ENCODE measurements at regions not wholly inside any gene's neighbourhood (a gene's known extent, or its start where the extent isn't known, plus 50 kb on each side); places are given as distances from the start of the nearest gene placed in this dataset.

GRCh38 chr2:222797871-222798270 lies 63.0 kb upstream of the ACSL3 start:
- TF ChIP-seq ZNF274 (IDR thresholded peaks at IDR 0.05; ENCODE audit: low read depth, low read length) (no peak), YY1 (IDR thresholded peaks at IDR 0.05; ENCODE audit: insufficient read depth, insufficient read length) (no peak), SUZ12 (IDR thresholded peaks at IDR 0.05; ENCODE audit: extremely low read depth, insufficient read depth, insufficient read length) (no peak)
